D721Med (cell line): ENCODE measurements at regions not wholly inside any gene's neighbourhood (a gene's known extent, or its start where the extent isn't known, plus 50 kb on each side); places are given as distances from the start of the nearest gene placed in this dataset.

Source experiments
- DNase-seq: peaks from one replicate; pipeline ENCODE4 v3.0.0; 2011; ENCODE audit warnings: low spot score; ENCODE audit not compliant: insufficient read length
- FAIRE-seq: peaks from 2 replicates; lab custom pipeline; 2011; peaks lifted over from hg19 to GRCh38; lab: Jason Lieb, UNC
- TF ChIP-seq, protein P1 (sequence below): IDR thresholded peaks from 2 replicates; pipeline ENCODE4 v1.5.1; 2012; ENCODE audit warnings: mild to moderate bottlenecking, control low read depth; ENCODE audit not compliant: insufficient read depth; ENCODE audit errors: missing control alignments

DNA sequence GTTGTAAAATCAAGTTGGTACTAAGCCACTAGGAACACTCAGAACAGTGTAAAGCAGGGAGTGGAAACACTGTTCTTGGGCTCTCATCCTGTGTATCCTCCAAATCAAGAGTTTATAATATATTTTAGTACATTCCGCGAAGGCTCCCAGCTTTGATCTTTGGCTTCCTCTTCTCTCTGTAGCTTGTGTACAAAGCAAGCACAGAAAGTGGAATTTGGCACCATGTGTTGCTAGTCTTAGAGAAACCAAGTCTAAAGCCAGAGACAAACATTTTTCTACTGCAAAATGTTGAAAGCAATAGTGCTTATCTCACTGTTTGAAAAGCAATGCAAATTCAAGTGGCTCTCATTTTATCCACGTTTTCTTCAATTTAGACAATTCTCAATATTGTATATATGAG lies 1893.3 kb upstream of the WWC1 start:
- FAIRE-seq: no peak
- no peak for DNase-seq
- TF ChIP-seq, protein P1, sequence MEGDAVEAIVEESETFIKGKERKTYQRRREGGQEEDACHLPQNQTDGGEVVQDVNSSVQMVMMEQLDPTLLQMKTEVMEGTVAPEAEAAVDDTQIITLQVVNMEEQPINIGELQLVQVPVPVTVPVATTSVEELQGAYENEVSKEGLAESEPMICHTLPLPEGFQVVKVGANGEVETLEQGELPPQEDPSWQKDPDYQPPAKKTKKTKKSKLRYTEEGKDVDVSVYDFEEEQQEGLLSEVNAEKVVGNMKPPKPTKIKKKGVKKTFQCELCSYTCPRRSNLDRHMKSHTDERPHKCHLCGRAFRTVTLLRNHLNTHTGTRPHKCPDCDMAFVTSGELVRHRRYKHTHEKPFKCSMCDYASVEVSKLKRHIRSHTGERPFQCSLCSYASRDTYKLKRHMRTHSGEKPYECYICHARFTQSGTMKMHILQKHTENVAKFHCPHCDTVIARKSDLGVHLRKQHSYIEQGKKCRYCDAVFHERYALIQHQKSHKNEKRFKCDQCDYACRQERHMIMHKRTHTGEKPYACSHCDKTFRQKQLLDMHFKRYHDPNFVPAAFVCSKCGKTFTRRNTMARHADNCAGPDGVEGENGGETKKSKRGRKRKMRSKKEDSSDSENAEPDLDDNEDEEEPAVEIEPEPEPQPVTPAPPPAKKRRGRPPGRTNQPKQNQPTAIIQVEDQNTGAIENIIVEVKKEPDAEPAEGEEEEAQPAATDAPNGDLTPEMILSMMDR: no peak

DNA sequence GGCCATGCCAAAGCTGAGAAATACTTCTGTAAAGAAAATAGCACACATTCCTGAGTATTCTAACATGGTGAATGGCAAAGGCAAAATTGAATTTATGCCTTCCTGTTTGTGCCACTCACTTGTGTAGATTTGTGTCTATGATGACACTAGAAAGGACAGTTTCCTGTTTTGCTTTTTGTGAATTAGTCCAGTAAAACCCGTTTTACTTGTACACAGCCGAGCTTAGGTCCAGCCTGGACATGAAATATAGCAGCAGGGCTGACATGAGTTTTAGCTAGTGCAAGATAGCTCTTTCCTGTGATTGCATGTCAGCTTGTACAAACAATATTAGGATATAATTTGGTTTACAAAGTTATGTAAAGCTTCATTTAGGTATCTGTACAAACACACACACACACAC lies 1891.7 kb upstream of the WWC1 start:
- DNase-seq (no peak), FAIRE-seq (no peak)
- TF ChIP-seq, protein P1: no peak

DNA sequence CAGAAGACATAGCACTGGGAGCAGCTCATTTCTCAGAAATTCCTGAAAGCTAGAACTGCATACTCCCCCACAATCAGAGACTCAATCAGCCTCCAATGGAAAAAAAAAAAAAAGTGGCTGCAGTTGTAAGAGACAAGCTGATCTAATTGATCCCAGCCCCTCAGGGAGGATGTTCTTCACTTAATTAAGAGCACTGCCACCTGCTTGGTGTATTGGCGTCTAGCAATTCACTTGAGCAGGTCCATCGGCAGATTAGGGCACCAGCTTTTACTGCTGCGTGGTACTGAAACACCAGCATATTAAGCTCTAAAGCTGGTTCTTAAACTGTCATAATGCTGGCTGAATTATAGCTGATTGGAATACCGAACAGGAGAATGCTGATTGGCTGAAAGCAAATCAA lies 1890.1 kb upstream of the WWC1 start:
- DNase-seq: peak; percentile 24
- TF ChIP-seq, protein P1: no peak
- peak; percentile 98 for FAIRE-seq

DNA sequence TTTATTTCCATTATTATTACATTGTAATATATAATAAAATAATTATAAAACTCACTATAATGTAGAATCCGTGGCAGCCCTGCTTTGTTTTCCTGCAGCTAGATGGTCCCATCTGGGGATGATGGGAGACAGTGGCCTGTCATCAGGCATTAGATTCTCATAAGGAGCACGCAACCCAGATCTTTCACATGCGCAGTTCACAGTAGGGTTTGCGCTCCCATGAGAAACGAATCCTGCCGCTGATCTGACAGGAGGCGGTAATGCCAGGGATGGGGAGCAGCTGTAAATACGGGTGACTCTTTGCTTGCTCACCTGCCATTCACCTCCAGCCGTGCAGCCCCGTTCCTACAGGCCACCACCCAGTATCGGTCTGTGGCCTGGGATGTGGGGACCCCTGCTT lies 1879.3 kb upstream of the WWC1 start:
- no peak for FAIRE-seq
- TF ChIP-seq, protein P1: no peak
- DNase-seq: no peak

DNA sequence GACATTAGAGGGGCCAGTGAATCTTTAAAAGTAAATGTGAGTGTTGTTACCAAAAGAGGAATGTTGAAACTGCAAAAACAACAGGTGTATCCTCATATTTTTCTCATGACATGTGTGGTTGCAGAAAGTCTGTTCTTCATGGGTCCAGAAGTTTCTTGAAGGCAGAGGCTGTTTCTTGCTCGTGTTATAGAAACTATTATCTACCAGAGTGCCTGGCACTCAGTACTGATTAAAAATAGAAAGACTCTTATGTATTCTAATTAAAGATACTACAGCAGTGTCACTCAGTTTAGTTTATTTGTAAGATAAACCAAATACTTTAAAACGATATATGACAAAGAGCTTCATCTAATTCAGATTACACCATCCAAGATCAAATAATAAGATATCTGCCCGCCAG lies 1864.2 kb upstream of the WWC1 start:
- FAIRE-seq: peak; percentile 51
- TF ChIP-seq, protein P1: no peak

DNA sequence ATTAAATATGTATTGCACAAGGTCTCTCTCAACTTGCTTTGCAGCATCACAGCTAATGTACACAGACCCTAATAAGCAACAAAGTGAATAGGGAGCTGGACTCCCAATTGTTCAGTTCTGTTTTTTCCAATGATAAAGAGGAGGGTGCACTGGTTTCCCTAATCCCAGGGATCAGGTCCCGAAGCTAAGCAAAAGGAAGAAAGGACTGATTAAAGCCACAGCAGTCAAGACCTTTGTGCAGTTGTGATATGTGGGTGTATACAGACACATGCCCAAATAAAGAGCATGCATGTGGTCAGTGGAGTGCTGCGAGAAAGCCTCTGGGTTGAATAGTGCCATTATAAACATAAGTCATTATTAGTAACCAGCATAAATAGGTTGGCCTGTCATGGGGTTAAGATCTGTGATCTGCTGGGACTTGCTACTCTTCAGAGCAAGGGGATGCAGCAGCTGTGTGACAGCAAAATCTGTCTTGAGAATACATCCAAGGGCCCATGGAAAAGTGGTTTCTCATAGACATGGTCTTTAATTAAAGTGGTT lies 1863.1 kb upstream of the WWC1 start:
- DNase-seq (no peak), FAIRE-seq (no peak)
- TF ChIP-seq, protein P1: no peak

More for the DNA sequence above, 1864.2 kb upstream of the WWC1 start:
- no peak for DNase-seq

DNA sequence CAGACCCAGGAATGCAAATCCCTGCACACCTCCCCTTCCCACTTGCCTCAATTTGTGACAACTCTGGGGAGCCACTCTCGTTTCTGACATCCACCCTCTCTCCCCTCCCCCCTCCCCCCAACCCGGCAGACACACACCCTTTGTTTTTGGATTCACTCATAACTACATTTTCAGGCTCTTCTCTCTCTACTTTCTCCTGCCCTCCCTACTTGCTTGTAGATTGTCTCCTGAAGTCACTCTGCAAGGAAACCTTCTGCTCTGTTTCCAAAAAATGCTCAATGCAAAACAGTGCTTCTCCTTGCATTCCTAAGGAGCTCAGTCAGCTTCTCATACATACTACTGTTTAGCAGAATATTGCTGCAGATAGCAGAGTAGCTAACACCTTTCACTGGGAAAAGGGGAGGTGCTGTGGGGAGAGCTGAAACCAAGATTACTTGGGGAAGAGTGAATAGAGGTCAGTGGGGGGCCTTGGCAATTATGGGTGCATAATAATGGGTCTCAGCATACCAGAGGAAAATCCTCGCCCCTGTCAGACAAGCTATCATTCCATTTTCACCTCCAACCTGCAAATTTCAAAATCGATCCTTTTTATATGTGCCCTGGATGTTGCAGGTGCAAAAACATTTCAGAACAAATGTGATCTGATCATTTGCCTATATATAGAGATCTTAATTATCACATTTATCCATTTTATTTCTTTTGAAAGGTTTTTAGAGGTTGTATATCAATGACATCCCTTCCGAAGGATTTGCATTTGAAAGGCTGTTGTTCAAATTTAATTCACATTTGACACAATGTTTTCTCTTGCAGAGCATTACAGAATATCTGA lies 1860.7 kb upstream of the WWC1 start:
- TF ChIP-seq, protein P1: no peak
- DNase-seq: no peak
- no peak for FAIRE-seq
